GM23338 (cell line): ENCODE measurements at regions not wholly inside any gene's neighbourhood (a gene's known extent, or its start where the extent isn't known, plus 50 kb on each side); places are given as distances from the start of the nearest gene placed in this dataset.

ENCODE experiments used
- ATAC-seq: fragments of 200-7000 bp; cut with Tn5 transposase; 3 replicates; pipeline ENCODE4 v1.9.1; 2020
- DNase-seq: peaks from one replicate; pipeline ENCODE4 v3.0.0-alpha.2; 2015; ENCODE audit warnings: low spot score
- H2AFZ ChIP-seq: fragments of 200-600 bp; sonication (generic); 2 replicates; pipeline ENCODE4 v1.8.0; 2016; ENCODE audit warnings: antibody characterized with exemption, mild to moderate bottlenecking, moderate library complexity
- H3F3A ChIP-seq: fragments of 200-600 bp; sonication (generic); replicated peaks from 2 replicates; pipeline ENCODE4 v1.8.0; 2017; ENCODE audit warnings: antibody characterized with exemption, mixed run types, low read depth
- H3K27ac ChIP-seq: fragments of 200-600 bp; sonication (generic); 2 replicates; pipeline ENCODE4 v1.6.1; 2016; ENCODE audit warnings: low read depth
- H3K27me3 ChIP-seq: fragments of 200-600 bp; sonication (generic); 2 replicates; pipeline ENCODE4 v1.8.0; 2016; ENCODE audit warnings: mild to moderate bottlenecking, mixed run types, moderate library complexity; ENCODE audit not compliant: insufficient read depth
- H3K36me3 ChIP-seq: fragments of 200-600 bp; sonication (generic); 2 replicates; pipeline ENCODE4 v1.8.0; 2016; ENCODE audit warnings: mild to moderate bottlenecking; ENCODE audit not compliant: insufficient read depth
- H3K4me1 ChIP-seq: fragments of 200-600 bp; sonication (generic); 2 replicates; pipeline ENCODE4 v1.8.0; 2016; ENCODE audit warnings: mild to moderate bottlenecking, moderate library complexity; ENCODE audit not compliant: insufficient read depth
- H3K4me2 ChIP-seq: fragments of 200-600 bp; sonication (generic); 2 replicates; pipeline ENCODE4 v1.7.1; 2017; ENCODE audit warnings: mixed run types
- H3K4me3 ChIP-seq: fragments of 200-600 bp; sonication (generic); 2 replicates; pipeline ENCODE4 v1.6.1; 2016; ENCODE audit warnings: mixed run types
- H3K79me2 ChIP-seq: fragments of 200-600 bp; sonication (generic); replicated peaks from 2 replicates; pipeline ENCODE4 v1.8.0; 2017; ENCODE audit warnings: mild to moderate bottlenecking; ENCODE audit not compliant: insufficient read depth
- H3K9me2 ChIP-seq: fragments of 200-600 bp; sonication (generic); 2 replicates; pipeline ENCODE4 v1.8.0; 2017; ENCODE audit not compliant: insufficient read depth
- H4K20me1 ChIP-seq: fragments of 200-600 bp; sonication (generic); replicated peaks from 2 replicates; pipeline ENCODE4 v1.8.0; 2017; ENCODE audit warnings: mild to moderate bottlenecking; ENCODE audit not compliant: insufficient read depth
- H3K27ac Mint-ChIP-seq: 2 replicates; pipeline ENCODE4 v1.8.0; 2020; ENCODE audit warnings: inconsistent platforms, mild to moderate bottlenecking, moderate library complexity, mixed read lengths
- H3K27me3 Mint-ChIP-seq: 3 replicates; pipeline ENCODE4 v1.8.0; 2022; ENCODE audit warnings: low read depth, mild to moderate bottlenecking, moderate library complexity, mixed read lengths, inconsistent platforms; ENCODE audit not compliant: insufficient read depth, poor library complexity
- H3K36me3 Mint-ChIP-seq: 3 replicates; pipeline ENCODE4 v1.8.0; 2021; ENCODE audit warnings: low read depth, mild to moderate bottlenecking, inconsistent platforms, moderate library complexity, mixed read lengths
- H3K4me1 Mint-ChIP-seq: 3 replicates; pipeline ENCODE4 v1.8.0; 2020; ENCODE audit warnings: mild to moderate bottlenecking, inconsistent platforms, mixed read lengths
- H3K4me3 Mint-ChIP-seq: 3 replicates; pipeline ENCODE4 v1.8.0; 2021; ENCODE audit warnings: moderate library complexity, mild to moderate bottlenecking, inconsistent platforms, mixed read lengths
- H3K9me3 Mint-ChIP-seq: 3 replicates; pipeline ENCODE4 v1.8.0; 2020; ENCODE audit warnings: moderate library complexity, mild to moderate bottlenecking, inconsistent platforms, mixed read lengths
- CREB1 ChIP-seq: fragments of 250-450 bp; sonication (Bioruptor Pico); IDR thresholded peaks from 2 replicates; pipeline ENCODE4 v1.5.0; 2020; ENCODE audit warnings: low read depth, mild to moderate bottlenecking, moderate library complexity
- EZH2 ChIP-seq: fragments of 200-600 bp; sonication (generic); IDR thresholded peaks from one replicate; pipeline ENCODE4 v1.8.0; 2017; ENCODE audit warnings: antibody characterized with exemption, mild to moderate bottlenecking, low read depth; ENCODE audit not compliant: unreplicated experiment
- EZH2phosphoT487 ChIP-seq: fragments of 200-600 bp; sonication (generic); IDR thresholded peaks from one replicate; pipeline ENCODE4 v1.8.1; 2018; ENCODE audit warnings: antibody characterized with exemption; ENCODE audit not compliant: unreplicated experiment
- JUNB ChIP-seq: IDR thresholded peaks from one replicate; pipeline ENCODE4 v1.6.1; 2016; ENCODE audit warnings: antibody characterized with exemption; ENCODE audit not compliant: unreplicated experiment
- NANOG ChIP-seq: IDR thresholded peaks from 2 replicates; pipeline ENCODE4 v1.6.1; 2016; ENCODE audit warnings: antibody characterized with exemption, borderline replicate concordance
- POLR2AphosphoS5 ChIP-seq: IDR thresholded peaks from 2 replicates; pipeline ENCODE4 v1.6.1; 2016; ENCODE audit warnings: antibody characterized with exemption, low read depth
- STAT1 ChIP-seq: IDR thresholded peaks from one replicate; pipeline ENCODE4 v1.6.1; 2016; ENCODE audit warnings: antibody characterized with exemption; ENCODE audit not compliant: unreplicated experiment
- ZNF114 ChIP-seq: fragments of 250-450 bp; sonication (Bioruptor Pico); IDR thresholded peaks from 2 replicates; pipeline ENCODE4 v1.5.0; 2020; ENCODE audit warnings: mild to moderate bottlenecking, moderate library complexity
- ZNF331 ChIP-seq: fragments of 250-450 bp; sonication (Bioruptor Pico); IDR thresholded peaks from 2 replicates; pipeline ENCODE4 v1.5.0; 2020; ENCODE audit warnings: low read depth, mild to moderate bottlenecking, moderate library complexity
- TF ChIP-seq, protein P1 (sequence below): IDR thresholded peaks from one replicate; pipeline ENCODE4 v1.6.1; 2018; ENCODE audit warnings: antibody characterized with exemption; ENCODE audit not compliant: unreplicated experiment
- TF ChIP-seq, protein P2 (sequence below): IDR thresholded peaks from 2 replicates; pipeline ENCODE4 v1.6.1; 2016; ENCODE audit warnings: antibody characterized with exemption
- TF ChIP-seq, protein P3 (sequence below), 2 experiments: fragments of 200-600 bp in 1 of 2; sonication (generic) in 1 of 2; conservative IDR thresholded peaks; 2 replicates each; pipeline versions ENCODE4 v1.5.1 to v1.6.1; 2016 to 2017; ENCODE audit warnings: antibody characterized with exemption in 2 of 2, low read depth in 2 of 2, mild to moderate bottlenecking in 2 of 2, moderate library complexity in 1 of 2
- TF ChIP-seq, protein P4 (sequence below): fragments of 250-450 bp; sonication (Bioruptor Pico); IDR thresholded peaks from 2 replicates; pipeline ENCODE4 v1.5.0; 2020; ENCODE audit warnings: mild to moderate bottlenecking, moderate library complexity

DNA sequence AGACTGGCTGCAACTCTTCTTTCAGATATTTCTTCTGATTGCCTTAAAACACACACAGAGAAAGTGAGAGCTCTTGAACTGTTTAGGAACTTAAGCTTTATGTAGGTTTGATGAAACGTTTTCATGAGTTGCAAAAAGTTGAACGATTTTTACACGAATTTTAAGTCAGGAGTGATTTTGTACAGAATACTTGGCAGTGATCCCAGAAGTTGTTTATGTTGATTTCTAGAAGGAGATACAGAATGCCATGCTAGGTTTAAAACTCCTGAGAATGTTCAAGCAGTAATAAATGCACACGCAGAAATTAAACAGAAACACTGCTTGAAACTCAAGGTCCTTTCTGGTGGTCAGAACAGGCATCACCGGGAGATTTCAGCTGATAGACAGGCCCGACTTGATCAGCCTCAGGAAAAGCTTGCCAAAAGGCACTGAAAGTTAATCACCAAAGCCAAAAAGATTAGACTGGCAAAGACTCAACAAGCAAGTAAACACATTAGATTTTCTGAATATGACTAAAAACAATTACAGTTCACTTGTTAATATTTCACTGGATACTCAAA lies 123.1 kb downstream of the SOCS6 start:
- ATAC-seq: no peak
- no peak overlapping the region for H3K4me3 Mint-ChIP-seq
- Histone ChIP-seq H3K4me3 (no peak overlapping the region), H3K9me2 (no peaks in the 10 kb centered on the region), H3K4me2 (no peak overlapping the region), H3K36me3 (no peaks in the 10 kb centered on the region), H3K79me2 (no peaks in the 10 kb centered on the region), H4K20me1 (no peaks in the 10 kb centered on the region), H3F3A (no peaks in the 10 kb centered on the region), H3K4me1 (no peaks in the 10 kb centered on the region), H3K27me3 (no peaks in the 10 kb centered on the region), H3K27ac (no peak overlapping the region), H2AFZ (no peak overlapping the region)
- H3K9me3 Mint-ChIP-seq: no peaks in the 10 kb centered on the region
- peaks cover 1% of the 10 kb centered on the region for H3K27me3 Mint-ChIP-seq
- no peak overlapping the region for H3K27ac Mint-ChIP-seq
- TF ChIP-seq, protein P1, sequence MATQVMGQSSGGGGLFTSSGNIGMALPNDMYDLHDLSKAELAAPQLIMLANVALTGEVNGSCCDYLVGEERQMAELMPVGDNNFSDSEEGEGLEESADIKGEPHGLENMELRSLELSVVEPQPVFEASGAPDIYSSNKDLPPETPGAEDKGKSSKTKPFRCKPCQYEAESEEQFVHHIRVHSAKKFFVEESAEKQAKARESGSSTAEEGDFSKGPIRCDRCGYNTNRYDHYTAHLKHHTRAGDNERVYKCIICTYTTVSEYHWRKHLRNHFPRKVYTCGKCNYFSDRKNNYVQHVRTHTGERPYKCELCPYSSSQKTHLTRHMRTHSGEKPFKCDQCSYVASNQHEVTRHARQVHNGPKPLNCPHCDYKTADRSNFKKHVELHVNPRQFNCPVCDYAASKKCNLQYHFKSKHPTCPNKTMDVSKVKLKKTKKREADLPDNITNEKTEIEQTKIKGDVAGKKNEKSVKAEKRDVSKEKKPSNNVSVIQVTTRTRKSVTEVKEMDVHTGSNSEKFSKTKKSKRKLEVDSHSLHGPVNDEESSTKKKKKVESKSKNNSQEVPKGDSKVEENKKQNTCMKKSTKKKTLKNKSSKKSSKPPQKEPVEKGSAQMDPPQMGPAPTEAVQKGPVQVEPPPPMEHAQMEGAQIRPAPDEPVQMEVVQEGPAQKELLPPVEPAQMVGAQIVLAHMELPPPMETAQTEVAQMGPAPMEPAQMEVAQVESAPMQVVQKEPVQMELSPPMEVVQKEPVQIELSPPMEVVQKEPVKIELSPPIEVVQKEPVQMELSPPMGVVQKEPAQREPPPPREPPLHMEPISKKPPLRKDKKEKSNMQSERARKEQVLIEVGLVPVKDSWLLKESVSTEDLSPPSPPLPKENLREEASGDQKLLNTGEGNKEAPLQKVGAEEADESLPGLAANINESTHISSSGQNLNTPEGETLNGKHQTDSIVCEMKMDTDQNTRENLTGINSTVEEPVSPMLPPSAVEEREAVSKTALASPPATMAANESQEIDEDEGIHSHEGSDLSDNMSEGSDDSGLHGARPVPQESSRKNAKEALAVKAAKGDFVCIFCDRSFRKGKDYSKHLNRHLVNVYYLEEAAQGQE: no peak
- TF ChIP-seq ZNF114 (CRISPR knock-in tag): no peak
- TF ChIP-seq, protein P2, sequence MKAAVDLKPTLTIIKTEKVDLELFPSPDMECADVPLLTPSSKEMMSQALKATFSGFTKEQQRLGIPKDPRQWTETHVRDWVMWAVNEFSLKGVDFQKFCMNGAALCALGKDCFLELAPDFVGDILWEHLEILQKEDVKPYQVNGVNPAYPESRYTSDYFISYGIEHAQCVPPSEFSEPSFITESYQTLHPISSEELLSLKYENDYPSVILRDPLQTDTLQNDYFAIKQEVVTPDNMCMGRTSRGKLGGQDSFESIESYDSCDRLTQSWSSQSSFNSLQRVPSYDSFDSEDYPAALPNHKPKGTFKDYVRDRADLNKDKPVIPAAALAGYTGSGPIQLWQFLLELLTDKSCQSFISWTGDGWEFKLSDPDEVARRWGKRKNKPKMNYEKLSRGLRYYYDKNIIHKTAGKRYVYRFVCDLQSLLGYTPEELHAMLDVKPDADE: no peak
- no peak for TF ChIP-seq EZH2phosphoT487
- TF ChIP-seq, protein P3, sequence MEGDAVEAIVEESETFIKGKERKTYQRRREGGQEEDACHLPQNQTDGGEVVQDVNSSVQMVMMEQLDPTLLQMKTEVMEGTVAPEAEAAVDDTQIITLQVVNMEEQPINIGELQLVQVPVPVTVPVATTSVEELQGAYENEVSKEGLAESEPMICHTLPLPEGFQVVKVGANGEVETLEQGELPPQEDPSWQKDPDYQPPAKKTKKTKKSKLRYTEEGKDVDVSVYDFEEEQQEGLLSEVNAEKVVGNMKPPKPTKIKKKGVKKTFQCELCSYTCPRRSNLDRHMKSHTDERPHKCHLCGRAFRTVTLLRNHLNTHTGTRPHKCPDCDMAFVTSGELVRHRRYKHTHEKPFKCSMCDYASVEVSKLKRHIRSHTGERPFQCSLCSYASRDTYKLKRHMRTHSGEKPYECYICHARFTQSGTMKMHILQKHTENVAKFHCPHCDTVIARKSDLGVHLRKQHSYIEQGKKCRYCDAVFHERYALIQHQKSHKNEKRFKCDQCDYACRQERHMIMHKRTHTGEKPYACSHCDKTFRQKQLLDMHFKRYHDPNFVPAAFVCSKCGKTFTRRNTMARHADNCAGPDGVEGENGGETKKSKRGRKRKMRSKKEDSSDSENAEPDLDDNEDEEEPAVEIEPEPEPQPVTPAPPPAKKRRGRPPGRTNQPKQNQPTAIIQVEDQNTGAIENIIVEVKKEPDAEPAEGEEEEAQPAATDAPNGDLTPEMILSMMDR (conservative IDR thresholded peaks at IDR 0.05; ENCODE audit: low read depth in 2 of 2): no peak; a peak in 1 of 4 replicates
- no peak for TF ChIP-seq NANOG
- no peak for TF ChIP-seq STAT1
- TF ChIP-seq ZNF331 (CRISPR knock-in tag): no peak
- no peak for TF ChIP-seq JUNB
- TF ChIP-seq, protein P4, sequence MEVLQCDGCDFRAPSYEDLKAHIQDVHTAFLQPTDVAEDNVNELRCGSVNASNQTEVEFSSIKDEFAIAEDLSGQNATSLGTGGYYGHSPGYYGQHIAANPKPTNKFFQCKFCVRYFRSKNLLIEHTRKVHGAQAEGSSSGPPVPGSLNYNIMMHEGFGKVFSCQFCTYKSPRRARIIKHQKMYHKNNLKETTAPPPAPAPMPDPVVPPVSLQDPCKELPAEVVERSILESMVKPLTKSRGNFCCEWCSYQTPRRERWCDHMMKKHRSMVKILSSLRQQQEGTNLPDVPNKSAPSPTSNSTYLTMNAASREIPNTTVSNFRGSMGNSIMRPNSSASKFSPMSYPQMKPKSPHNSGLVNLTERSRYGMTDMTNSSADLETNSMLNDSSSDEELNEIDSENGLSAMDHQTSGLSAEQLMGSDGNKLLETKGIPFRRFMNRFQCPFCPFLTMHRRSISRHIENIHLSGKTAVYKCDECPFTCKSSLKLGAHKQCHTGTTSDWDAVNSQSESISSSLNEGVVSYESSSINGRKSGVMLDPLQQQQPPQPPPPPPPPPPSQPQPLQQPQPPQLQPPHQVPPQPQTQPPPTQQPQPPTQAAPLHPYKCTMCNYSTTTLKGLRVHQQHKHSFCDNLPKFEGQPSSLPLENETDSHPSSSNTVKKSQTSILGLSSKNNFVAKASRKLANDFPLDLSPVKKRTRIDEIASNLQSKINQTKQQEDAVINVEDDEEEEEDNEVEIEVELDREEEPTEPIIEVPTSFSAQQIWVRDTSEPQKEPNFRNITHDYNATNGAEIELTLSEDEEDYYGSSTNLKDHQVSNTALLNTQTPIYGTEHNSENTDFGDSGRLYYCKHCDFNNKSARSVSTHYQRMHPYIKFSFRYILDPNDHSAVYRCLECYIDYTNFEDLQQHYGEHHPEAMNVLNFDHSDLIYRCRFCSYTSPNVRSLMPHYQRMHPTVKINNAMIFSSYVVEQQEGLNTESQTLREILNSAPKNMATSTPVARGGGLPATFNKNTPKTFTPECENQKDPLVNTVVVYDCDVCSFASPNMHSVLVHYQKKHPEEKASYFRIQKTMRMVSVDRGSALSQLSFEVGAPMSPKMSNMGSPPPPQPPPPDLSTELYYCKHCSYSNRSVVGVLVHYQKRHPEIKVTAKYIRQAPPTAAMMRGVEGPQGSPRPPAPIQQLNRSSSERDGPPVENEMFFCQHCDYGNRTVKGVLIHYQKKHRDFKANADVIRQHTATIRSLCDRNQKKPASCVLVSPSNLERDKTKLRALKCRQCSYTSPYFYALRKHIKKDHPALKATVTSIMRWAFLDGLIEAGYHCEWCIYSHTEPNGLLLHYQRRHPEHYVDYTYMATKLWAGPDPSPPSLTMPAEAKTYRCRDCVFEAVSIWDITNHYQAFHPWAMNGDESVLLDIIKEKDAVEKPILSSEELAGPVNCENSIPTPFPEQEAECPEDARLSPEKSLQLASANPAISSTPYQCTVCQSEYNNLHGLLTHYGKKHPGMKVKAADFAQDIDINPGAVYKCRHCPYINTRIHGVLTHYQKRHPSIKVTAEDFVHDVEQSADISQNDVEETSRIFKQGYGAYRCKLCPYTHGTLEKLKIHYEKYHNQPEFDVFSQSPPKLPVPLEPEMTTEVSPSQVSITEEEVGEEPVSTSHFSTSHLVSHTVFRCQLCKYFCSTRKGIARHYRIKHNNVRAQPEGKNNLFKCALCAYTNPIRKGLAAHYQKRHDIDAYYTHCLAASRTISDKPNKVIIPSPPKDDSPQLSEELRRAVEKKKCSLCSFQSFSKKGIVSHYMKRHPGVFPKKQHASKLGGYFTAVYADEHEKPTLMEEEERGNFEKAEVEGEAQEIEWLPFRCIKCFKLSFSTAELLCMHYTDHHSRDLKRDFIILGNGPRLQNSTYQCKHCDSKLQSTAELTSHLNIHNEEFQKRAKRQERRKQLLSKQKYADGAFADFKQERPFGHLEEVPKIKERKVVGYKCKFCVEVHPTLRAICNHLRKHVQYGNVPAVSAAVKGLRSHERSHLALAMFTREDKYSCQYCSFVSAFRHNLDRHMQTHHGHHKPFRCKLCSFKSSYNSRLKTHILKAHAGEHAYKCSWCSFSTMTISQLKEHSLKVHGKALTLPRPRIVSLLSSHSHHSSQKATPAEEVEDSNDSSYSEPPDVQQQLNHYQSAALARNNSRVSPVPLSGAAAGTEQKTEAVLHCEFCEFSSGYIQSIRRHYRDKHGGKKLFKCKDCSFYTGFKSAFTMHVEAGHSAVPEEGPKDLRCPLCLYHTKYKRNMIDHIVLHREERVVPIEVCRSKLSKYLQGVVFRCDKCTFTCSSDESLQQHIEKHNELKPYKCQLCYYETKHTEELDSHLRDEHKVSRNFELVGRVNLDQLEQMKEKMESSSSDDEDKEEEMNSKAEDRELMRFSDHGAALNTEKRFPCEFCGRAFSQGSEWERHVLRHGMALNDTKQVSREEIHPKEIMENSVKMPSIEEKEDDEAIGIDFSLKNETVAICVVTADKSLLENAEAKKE (CRISPR knock-in tag): no peak
- TF ChIP-seq POLR2AphosphoS5: no peak
- no peak for TF ChIP-seq CREB1 (CRISPR knock-in tag)
- TF ChIP-seq EZH2: no peak
- H3K36me3 Mint-ChIP-seq: no peaks in the 10 kb centered on the region
- no peak for DNase-seq
- no peaks in the 10 kb centered on the region for H3K4me1 Mint-ChIP-seq
